WERI-Rb-1 (cell line): ENCODE measurements at regions not wholly inside any gene's neighbourhood (a gene's known extent, or its start where the extent isn't known, plus 50 kb on each side); places are given as distances from the start of the nearest gene placed in this dataset.

ENCODE experiments used
- DNase-seq: peaks from one replicate; pipeline ENCODE4 v3.0.0-alpha.2; 2020
- H3K27ac ChIP-seq: fragments of 250-450 bp; sonication (Bioruptor Pico); 2 replicates; pipeline ENCODE4 v1.5.1; 2020; ENCODE audit warnings: mild to moderate bottlenecking, moderate library complexity
- H3K27me3 ChIP-seq: fragments of 250-450 bp; sonication (Bioruptor Pico); 2 replicates; pipeline ENCODE4 v1.5.1; 2021; ENCODE audit warnings: mild to moderate bottlenecking, low read depth, moderate library complexity; ENCODE audit not compliant: insufficient read depth, severe bottlenecking
- H3K36me3 ChIP-seq: fragments of 250-450 bp; sonication (Bioruptor Pico); 2 replicates; pipeline ENCODE4 v1.5.1; 2020; ENCODE audit warnings: mild to moderate bottlenecking, moderate library complexity
- H3K4me3 ChIP-seq: 2 replicates; pipeline ENCODE4 v1.5.1; 2011; ENCODE audit warnings: low read depth, mild to moderate bottlenecking, control low read depth, low read length
- H3K9me3 ChIP-seq: fragments of 250-450 bp; sonication (Bioruptor Pico); 2 replicates; pipeline ENCODE4 v1.5.1; 2021; ENCODE audit warnings: mild to moderate bottlenecking, moderate library complexity; ENCODE audit not compliant: severe bottlenecking
- CTCF ChIP-seq: IDR thresholded peaks from 2 replicates; pipeline ENCODE4 v1.5.1; 2011; ENCODE audit warnings: low read depth, mild to moderate bottlenecking, control low read depth, inconsistent platforms, low read length

GRCh38 chr6:139429580-139430145 is 55.2 kb upstream of the CITED2 start:
- no peak overlapping the region for H3K27ac ChIP-seq
- no peak overlapping the region for H3K4me3 ChIP-seq
- no peak for DNase-seq
- H3K36me3 ChIP-seq, result no peaks in the 10 kb centered on the region
- TF ChIP-seq CTCF, result no peak
- H3K9me3 ChIP-seq, result no peaks in the 10 kb centered on the region
- no peaks in the 10 kb centered on the region for H3K27me3 ChIP-seq

GRCh38 chr6:139427199-139427598 is 52.8 kb upstream of the CITED2 start:
- Histone ChIP-seq H3K36me3 (no peaks in the 10 kb centered on the region), H3K27ac (no peak overlapping the region), H3K9me3 (no peaks in the 10 kb centered on the region), H3K4me3 (no peak overlapping the region), H3K27me3 (no peaks in the 10 kb centered on the region)
- DNase-seq, result no peak
- no peak for TF ChIP-seq CTCF

- no peak overlapping the region for H3K4me3 ChIP-seq
- no peaks in the 10 kb centered on the region for H3K9me3 ChIP-seq
- no peak overlapping the region for H3K27ac ChIP-seq
- no peak for DNase-seq
- TF ChIP-seq CTCF, result no peak
- H3K36me3 ChIP-seq, result no peaks in the 10 kb centered on the region
- H3K27me3 ChIP-seq, result no peaks in the 10 kb centered on the region
Observed at GRCh38 chr6:139426795-139427194, 52.3 kb upstream of the CITED2 start.

GRCh38 chr6:139425780-139426179 is 51.3 kb upstream of the CITED2 start:
- no peak for DNase-seq
- no peaks in the 10 kb centered on the region for H3K36me3 ChIP-seq
- no peaks in the 10 kb centered on the region for H3K27me3 ChIP-seq
- TF ChIP-seq CTCF, result no peak
- no peak overlapping the region for H3K4me3 ChIP-seq
- H3K27ac ChIP-seq, result no peak overlapping the region
- no peaks in the 10 kb centered on the region for H3K9me3 ChIP-seq

GRCh38 chr6:139423971-139424667 is 49.7 kb upstream of the CITED2 start:
- no peak overlapping the region for H3K27ac ChIP-seq
- no peaks in the 10 kb centered on the region for H3K36me3 ChIP-seq
- H3K4me3 ChIP-seq, result no peak overlapping the region
- no peaks in the 10 kb centered on the region for H3K9me3 ChIP-seq
- DNase-seq, result no peak
- TF ChIP-seq CTCF, result no peak
- H3K27me3 ChIP-seq, result no peaks in the 10 kb centered on the region
